ENCODE measurements at regions not wholly inside any gene's neighbourhood (a gene's known extent, or its start where the extent isn't known, plus 50 kb on each side); places are given as distances from the start of the nearest gene placed in this dataset.

GRCh38 chr4:27692868-27693634 lies 832.4 kb downstream of the STIM2 start:
- TF ChIP-seq POLR2A (IDR thresholded peaks at IDR 0.05; ENCODE audit: low read depth, low read length) (no peak), TAF1 (IDR thresholded peaks at IDR 0.05; ENCODE audit: borderline replicate concordance, low read depth, low read length) (no peak)
